SK-N-SH (cell line): ENCODE measurements at regions not wholly inside any gene's neighbourhood (a gene's known extent, or its start where the extent isn't known, plus 50 kb on each side); places are given as distances from the start of the nearest gene placed in this dataset.

ENCODE experiments used
- CTCF ChIA-PET: fragments of 300-600, 350-600 bp; formaldehyde crosslinking; extraction: SDS; loops from one replicate; lab custom pipeline; 2021; lab: Yijun Ruan, JAX
- POLR2A ChIA-PET: fragments of 350-600 bp; sonication (Branson Sonifier 250); formaldehyde crosslinking; extraction: SDS; loops from one replicate; lab custom pipeline; 2020; ENCODE audit warnings: antibody characterized with exemption, inconsistent platforms; lab: Yijun Ruan, JAX
- DNase-seq: peaks from one replicate; pipeline ENCODE4 v3.0.0; 2012
- H2AFZ ChIP-seq: fragments of 200-600 bp; sonication (generic); 2 replicates; pipeline ENCODE4 v1.8.1; 2016; ENCODE audit warnings: antibody characterized with exemption, mild to moderate bottlenecking, low read depth
- H3F3A ChIP-seq: fragments of 200-600 bp; sonication (generic); replicated peaks from 2 replicates; pipeline ENCODE3; 2016; ENCODE audit warnings: antibody characterized with exemption, mild to moderate bottlenecking; ENCODE audit not compliant: insufficient read depth
- H3K27ac ChIP-seq, 2 experiments: fragments of 200-500 bp in 1 of 2; fragments of 200-600 bp in 1 of 2; sonication (Bioruptor generic) in 1 of 2; sonication (generic), shearing (Covaris generic) in 1 of 2; 2 replicates each; pipeline versions ENCODE4 v1.5.1 to v1.6.1; 2014 to 2016; ENCODE audit warnings: low read depth in 2 of 2, inconsistent platforms in 1 of 2, low read length in 1 of 2, mild to moderate bottlenecking in 1 of 2, mixed read lengths in 1 of 2
- H3K27me3 ChIP-seq: fragments of 200-600 bp; sonication (generic), shearing (Covaris generic); 2 replicates; pipeline ENCODE4 v1.6.1; 2016; ENCODE audit warnings: mixed run types; ENCODE audit not compliant: insufficient read depth
- H3K36me3 ChIP-seq, 2 experiments: fragments of 200-500 bp in 1 of 2; fragments of 200-600 bp in 1 of 2; sonication (Bioruptor generic) in 1 of 2; sonication (generic) in 1 of 2; replicated peaks in 1 of 2; 2 replicates each; pipeline versions ENCODE3 to v1.5.1; 2014 to 2016; ENCODE audit warnings: low read length in 1 of 2, mild to moderate bottlenecking in 1 of 2; ENCODE audit not compliant: insufficient read depth in 2 of 2, control insufficient read depth in 1 of 2
- H3K4me1 ChIP-seq, 2 experiments: fragments of 200-500 bp in 1 of 2; fragments of 200-600 bp in 1 of 2; sonication (Bioruptor generic) in 1 of 2; sonication (generic), shearing (Covaris generic) in 1 of 2; 2 replicates each; pipeline versions ENCODE4 v1.5.1 to v1.6.1; 2014 to 2016; ENCODE audit warnings: low read depth in 1 of 2, low read length in 1 of 2, mixed run types in 1 of 2; ENCODE audit not compliant: insufficient read depth in 2 of 2, control insufficient read depth in 1 of 2
- H3K4me2 ChIP-seq: fragments of 200-600 bp; sonication (generic), shearing (Covaris generic); 2 replicates; pipeline ENCODE4 v1.6.1; 2017; ENCODE audit warnings: mixed run types
- H3K4me3 ChIP-seq, 2 experiments: fragments of 200-500 bp in 1 of 2; fragments of 200-600 bp in 1 of 2; sonication (Bioruptor generic) in 1 of 2; sonication (generic), shearing (Covaris generic) in 1 of 2; 2 replicates each; pipeline versions ENCODE4 v1.5.1 to v1.8.1; 2014 to 2016; ENCODE audit warnings: low read depth in 2 of 2, inconsistent platforms in 1 of 2, low read length in 1 of 2, mild to moderate bottlenecking in 1 of 2, mixed read lengths in 1 of 2, moderate library complexity in 1 of 2
- H3K79me2 ChIP-seq: fragments of 200-600 bp; sonication (generic); 2 replicates; pipeline ENCODE4 v1.8.1; 2017; ENCODE audit warnings: mild to moderate bottlenecking; ENCODE audit not compliant: insufficient read depth
- H3K9ac ChIP-seq: fragments of 200-600 bp; sonication (generic); 2 replicates; pipeline ENCODE4 v1.6.1; 2017; ENCODE audit warnings: mixed run types
- H3K9me2 ChIP-seq: fragments of 200-600 bp; sonication (generic); 2 replicates; pipeline ENCODE4 v1.6.1; 2017; ENCODE audit warnings: mixed run types
- H3K9me3 ChIP-seq: fragments of 200-600 bp; sonication (generic); 2 replicates; pipeline ENCODE4 v1.6.1; 2017; ENCODE audit warnings: mixed run types, mild to moderate bottlenecking, moderate library complexity
- H4K20me1 ChIP-seq: fragments of 200-600 bp; sonication (generic); 2 replicates; pipeline ENCODE4 v1.6.1; 2017; ENCODE audit warnings: mild to moderate bottlenecking, mixed run types; ENCODE audit not compliant: insufficient read depth
- CHD2 ChIP-seq: fragments of 150-350 bp; IDR thresholded peaks from 2 replicates; pipeline ENCODE4 v1.6.1; 2018; ENCODE audit warnings: low read length; ENCODE audit not compliant: partially characterized antibody
- ELF1 ChIP-seq: IDR thresholded peaks from 2 replicates; pipeline ENCODE4 v1.4.0; 2012
- FOXJ3 ChIP-seq: sonication (generic); formaldehyde crosslinking; IDR thresholded peaks from 2 replicates; pipeline ENCODE4 v1.5.1; 2020; ENCODE audit warnings: mild to moderate bottlenecking, missing genetic modification reagents
- GABPA ChIP-seq: IDR thresholded peaks from 2 replicates; pipeline ENCODE4 v1.4.0; 2012; ENCODE audit warnings: low read depth, mild to moderate bottlenecking
- IRF3 ChIP-seq: fragments of 150-350 bp; IDR thresholded peaks from 2 replicates; pipeline ENCODE4 v1.6.1; 2016; ENCODE audit warnings: mild to moderate bottlenecking, low read depth, low read length
- JUND ChIP-seq: IDR thresholded peaks from 2 replicates; pipeline ENCODE4 v1.4.0; 2012
- MXI1 ChIP-seq: IDR thresholded peaks from 2 replicates; pipeline ENCODE4 v1.6.1; 2012; ENCODE audit warnings: mild to moderate bottlenecking, low read depth, low read length, improper control_type of control experiment
- PBX3 ChIP-seq: IDR thresholded peaks from 2 replicates; pipeline ENCODE4; 2012
- POLR2AphosphoS5 ChIP-seq: IDR thresholded peaks from 2 replicates; pipeline ENCODE4 v1.6.1; 2012; ENCODE audit warnings: low read depth, low read length
- RCOR1 ChIP-seq: fragments of 150-350 bp; IDR thresholded peaks from 2 replicates; pipeline ENCODE4 v1.6.1; 2017; ENCODE audit warnings: antibody characterized with exemption, low read length
- REST ChIP-seq: IDR thresholded peaks from 2 replicates; pipeline ENCODE4 v1.6.1; 2012; ENCODE audit warnings: mild to moderate bottlenecking, low read depth, low read length, moderate library complexity
- RXRA ChIP-seq: IDR thresholded peaks from 2 replicates; pipeline ENCODE4 v1.4.0; 2012; ENCODE audit warnings: low read depth, mild to moderate bottlenecking, borderline replicate concordance
- TCF12 ChIP-seq: IDR thresholded peaks from 2 replicates; pipeline ENCODE4 v1.4.0; 2012
- TEAD4 ChIP-seq: IDR thresholded peaks from 2 replicates; pipeline ENCODE4 v1.4.0; 2012; ENCODE audit warnings: mild to moderate bottlenecking, borderline replicate concordance; ENCODE audit not compliant: insufficient read depth
- USF1 ChIP-seq: IDR thresholded peaks from 2 replicates; pipeline ENCODE4 v1.4.0; 2012; ENCODE audit warnings: low read depth, borderline replicate concordance
- USF2 ChIP-seq: fragments of 150-350 bp; IDR thresholded peaks from 2 replicates; pipeline ENCODE4 v1.6.1; 2017; ENCODE audit warnings: antibody characterized with exemption, low read length, low read depth, borderline replicate concordance
- ZBTB33 ChIP-seq: IDR thresholded peaks from 2 replicates; pipeline ENCODE4 v1.4.0; 2012; ENCODE audit warnings: low read depth, borderline replicate concordance
- WGBS: methylation state at CpG from one replicate; pipeline ENCODE4 v1.1.6; 2017; ENCODE audit warnings: low lambda C conversion rate; 5-methylcytosine and 5-hydroxymethylcytosine counted together

- CTCF ChIA-PET = no interaction called here
- POLR2A ChIA-PET = no interaction called here
- H3K4me2 ChIP-seq = no peak overlapping the region
- no peak overlapping the region for H3K4me3 ChIP-seq
- no peaks in the 10 kb centered on the region for H3K9me2 ChIP-seq
- DNase-seq = no peak
- no peaks in the 10 kb centered on the region for H4K20me1 ChIP-seq
- no peaks in the 10 kb centered on the region for H3K9me3 ChIP-seq
- no peak overlapping the region for H3K9ac ChIP-seq
- no peak overlapping the region for H3K27ac ChIP-seq
- peaks cover 4 to 9% of the 10 kb centered on the region in 2 experiments; a peak in 3 of 4 replicates for H3K4me1 ChIP-seq
- no peaks in the 10 kb centered on the region for H3K79me2 ChIP-seq
- WGBS = 82% methylated on average over 4 of the region's 4 CpGs
- peaks cover 8% of the 10 kb centered on the region for H3F3A ChIP-seq
- TF ChIP-seq GABPA (no peak), USF1 (no peak), MXI1 (no peak), RCOR1 (no peak), JUND (no peak), POLR2AphosphoS5 (no peak), PBX3 (no peak), USF2 (no peak)
- TF ChIP-seq, all 33 proteins: peak for 0
- H3K36me3 ChIP-seq = no peaks in the 10 kb centered on the region
- no peak overlapping the region for H2AFZ ChIP-seq
- no peaks in the 10 kb centered on the region for H3K27me3 ChIP-seq
These were observed 177.2 kb upstream of the RASSF8 start for GRCh38 chr12:25781232-25781631.

- H3F3A ChIP-seq = no peaks in the 10 kb centered on the region
- no peaks in the 10 kb centered on the region for H3K79me2 ChIP-seq
- no peaks in the 10 kb centered on the region for H3K4me1 ChIP-seq
- H3K4me2 ChIP-seq = no peak overlapping the region
- ChIA-PET POLR2A (interaction anchor here (0.6 kb wide), 1 partner anchor 9 kb away, joined by 3 read pairs; no protein-coding TSS in a partner anchor), CTCF (interaction anchor here (0.6 kb wide), 1 partner anchor 17 kb away, joined by 3 read pairs; no protein-coding TSS in a partner anchor)
- no peaks in the 10 kb centered on the region for H3K27me3 ChIP-seq
- H3K4me3 ChIP-seq = no peak overlapping the region
- 60% methylated on average over 5 of the region's 5 CpGs for WGBS
- no peaks in the 10 kb centered on the region for H4K20me1 ChIP-seq
- no peak for DNase-seq
- H3K9me3 ChIP-seq = no peaks in the 10 kb centered on the region
- TF ChIP-seq IRF3 (no peak), CHD2 (no peak), ZBTB33 (no peak), RXRA (no peak), MXI1 (no peak), REST (no peak), ELF1 (no peak), FOXJ3 (no peak), TEAD4 (no peak), TCF12 (no peak)
- no peak overlapping the region for H3K27ac ChIP-seq
- H3K9ac ChIP-seq = no peak overlapping the region
- H3K36me3 ChIP-seq = no peaks in the 10 kb centered on the region
- H2AFZ ChIP-seq = no peak overlapping the region
- H3K9me2 ChIP-seq = no peaks in the 10 kb centered on the region
These were observed 174.9 kb upstream of the RASSF8 start for GRCh38 chr12:25783566-25783965.
